DND-41 (cell line): ENCODE measurements at regions not wholly inside any gene's neighbourhood (a gene's known extent, or its start where the extent isn't known, plus 50 kb on each side); places are given as distances from the start of the nearest gene placed in this dataset.

ENCODE experiments used
- CTCF ChIP-seq: IDR thresholded peaks from 2 replicates; pipeline ENCODE4 v1.5.1; 2012; ENCODE audit warnings: borderline replicate concordance, low read length, moderate library complexity, mild to moderate bottlenecking; ENCODE audit not compliant: poor library complexity, severe bottlenecking; ENCODE audit errors: extremely low read depth
- EZH2 ChIP-seq: IDR thresholded peaks from 3 replicates; pipeline ENCODE4 v1.6.1; 2012; ENCODE audit warnings: borderline replicate concordance, low read depth, mild to moderate bottlenecking, moderate library complexity, low read length, inconsistent platforms; ENCODE audit not compliant: severe bottlenecking

- TF ChIP-seq CTCF (no peak), EZH2 (no peak)
Measured at GRCh38 chr6:139479433-139480222, 105.2 kb upstream of the CITED2 start.
